ENCODE measurements at regions not wholly inside any gene's neighbourhood (a gene's known extent, or its start where the extent isn't known, plus 50 kb on each side); places are given as distances from the start of the nearest gene placed in this dataset.

DNA sequence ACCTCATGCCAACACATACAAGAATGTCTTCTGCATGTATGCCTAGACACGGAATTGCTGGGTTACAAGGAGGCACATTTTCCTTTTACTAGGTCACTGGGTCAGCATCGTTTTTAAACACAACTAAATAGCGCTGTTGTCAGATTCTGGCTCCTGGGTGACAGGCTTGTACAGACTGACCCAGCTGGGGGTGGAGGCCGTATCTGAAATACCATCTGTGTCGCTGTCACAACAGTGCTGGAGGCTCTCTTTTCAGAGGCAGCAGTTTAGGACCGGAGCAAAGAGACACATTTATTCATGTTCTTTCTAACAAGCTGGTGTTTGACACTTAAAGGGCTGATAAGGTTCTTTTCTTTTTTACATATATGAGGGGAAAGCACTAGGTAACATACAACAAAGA is 403.0 kb upstream of the ASIC2 start:
- TF ChIP-seq, protein P1, sequence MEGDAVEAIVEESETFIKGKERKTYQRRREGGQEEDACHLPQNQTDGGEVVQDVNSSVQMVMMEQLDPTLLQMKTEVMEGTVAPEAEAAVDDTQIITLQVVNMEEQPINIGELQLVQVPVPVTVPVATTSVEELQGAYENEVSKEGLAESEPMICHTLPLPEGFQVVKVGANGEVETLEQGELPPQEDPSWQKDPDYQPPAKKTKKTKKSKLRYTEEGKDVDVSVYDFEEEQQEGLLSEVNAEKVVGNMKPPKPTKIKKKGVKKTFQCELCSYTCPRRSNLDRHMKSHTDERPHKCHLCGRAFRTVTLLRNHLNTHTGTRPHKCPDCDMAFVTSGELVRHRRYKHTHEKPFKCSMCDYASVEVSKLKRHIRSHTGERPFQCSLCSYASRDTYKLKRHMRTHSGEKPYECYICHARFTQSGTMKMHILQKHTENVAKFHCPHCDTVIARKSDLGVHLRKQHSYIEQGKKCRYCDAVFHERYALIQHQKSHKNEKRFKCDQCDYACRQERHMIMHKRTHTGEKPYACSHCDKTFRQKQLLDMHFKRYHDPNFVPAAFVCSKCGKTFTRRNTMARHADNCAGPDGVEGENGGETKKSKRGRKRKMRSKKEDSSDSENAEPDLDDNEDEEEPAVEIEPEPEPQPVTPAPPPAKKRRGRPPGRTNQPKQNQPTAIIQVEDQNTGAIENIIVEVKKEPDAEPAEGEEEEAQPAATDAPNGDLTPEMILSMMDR (IDR thresholded peaks at IDR 0.05): no peak
- TF ChIP-seq POLR2A (IDR thresholded peaks at IDR 0.05): no peak
